IMR-90 (cell line): ENCODE measurements at regions not wholly inside any gene's neighbourhood (a gene's known extent, or its start where the extent isn't known, plus 50 kb on each side); places are given as distances from the start of the nearest gene placed in this dataset.

Experiments used
- ATAC-seq: fragments of 200-7000 bp; cut with Tn5 transposase; 2 replicates; pipeline ENCODE4 v1.9.1; 2020; ENCODE audit warnings: low read depth, mild to moderate bottlenecking, moderate library complexity
- BruUV-seq: library from RNA; stranded (reverse); fragments of 400-500 nt; replicated peaks from 2 replicates; lab custom pipeline; 2021; lab: Mats Ljungman, UMichigan
- CTCF ChIA-PET: fragments of 300-600 bp; formaldehyde crosslinking; extraction: SDS; loops from one replicate; lab custom pipeline; 2021; ENCODE audit warnings: antibody characterized with exemption; lab: Yijun Ruan, JAX
- POLR2A ChIA-PET: fragments of 300-600 bp; sonication (Branson Sonifier 250); formaldehyde crosslinking; loops from one replicate; lab custom pipeline; 2022; ENCODE audit warnings: antibody characterized with exemption; ENCODE audit not compliant: unreplicated experiment; lab: Charles Lee
- DNase-seq: peaks from one replicate; pipeline ENCODE4 v3.0.0; 2013
- H2AFZ ChIP-seq: replicated peaks from 2 replicates; pipeline ENCODE3; 2013; ENCODE audit warnings: low read length, mild to moderate bottlenecking; ENCODE audit not compliant: poor library complexity
- H2AK5ac ChIP-seq: 2 replicates; pipeline ENCODE4 v1.6.1; 2013; ENCODE audit warnings: low read depth, low read length, inconsistent platforms
- H2AK9ac ChIP-seq: replicated peaks from 2 replicates; pipeline ENCODE3; 2013; ENCODE audit warnings: mild to moderate bottlenecking, low read depth, low read length, moderate library complexity; ENCODE audit not compliant: poor library complexity
- H2BK120ac ChIP-seq: 2 replicates; pipeline ENCODE4 v1.6.1; 2013; ENCODE audit warnings: low read depth, low read length, inconsistent platforms
- H2BK15ac ChIP-seq: 3 replicates; pipeline ENCODE4 v1.6.1; 2013; ENCODE audit warnings: low read depth, low read length, inconsistent platforms
- H2BK20ac ChIP-seq: 2 replicates; pipeline ENCODE4 v1.6.1; 2013; ENCODE audit warnings: low read depth, mild to moderate bottlenecking, inconsistent platforms, low read length, moderate library complexity
- H2BK5ac ChIP-seq: 2 replicates; pipeline ENCODE4 v1.6.1; 2013; ENCODE audit warnings: mild to moderate bottlenecking, low read depth, low read length, inconsistent platforms; ENCODE audit not compliant: poor library complexity, severe bottlenecking
- H3K14ac ChIP-seq: replicated peaks from 2 replicates; pipeline ENCODE4 v1.6.1; 2013; ENCODE audit warnings: low read depth, low read length, inconsistent platforms
- H3K18ac ChIP-seq: 2 replicates; pipeline ENCODE4 v1.6.1; 2013; ENCODE audit warnings: low read depth, low read length, control low read depth
- H3K23ac ChIP-seq: 2 replicates; pipeline ENCODE4 v1.6.1; 2013; ENCODE audit warnings: low read depth, low read length, inconsistent platforms
- H3K27ac ChIP-seq: 2 replicates; pipeline ENCODE4 v1.5.1; 2013; ENCODE audit warnings: mild to moderate bottlenecking, control low read depth, low read length; ENCODE audit not compliant: insufficient read depth
- H3K27me3 ChIP-seq: 2 replicates; pipeline ENCODE4 v1.6.1; 2013; ENCODE audit warnings: low read length; ENCODE audit not compliant: control insufficient read depth, insufficient read depth
- H3K36me3 ChIP-seq: 2 replicates; pipeline ENCODE4 v1.6.1; 2013; ENCODE audit warnings: low read length, mixed read lengths; ENCODE audit not compliant: control insufficient read depth, insufficient read depth
- H3K4ac ChIP-seq: 2 replicates; pipeline ENCODE4 v1.6.1; 2013; ENCODE audit warnings: low read depth, low read length, inconsistent platforms
- H3K4me1 ChIP-seq: 2 replicates; pipeline ENCODE4 v1.6.1; 2013; ENCODE audit warnings: low read length, mixed read lengths; ENCODE audit not compliant: control insufficient read depth, insufficient read depth
- H3K4me2 ChIP-seq: 2 replicates; pipeline ENCODE4 v1.6.1; 2013; ENCODE audit warnings: low read depth, mild to moderate bottlenecking, control low read depth, low read length, moderate library complexity
- H3K4me3 ChIP-seq: 2 replicates; pipeline ENCODE4 v1.5.1; 2013; ENCODE audit warnings: low read depth, mild to moderate bottlenecking, control low read depth, low read length, moderate library complexity; ENCODE audit not compliant: insufficient read depth
- H3K56ac ChIP-seq: 2 replicates; pipeline ENCODE4 v1.6.1; 2013; ENCODE audit warnings: low read length, inconsistent platforms; ENCODE audit not compliant: insufficient read depth; ENCODE audit errors: extremely low read depth
- H3K79me1 ChIP-seq, 2 experiments: 2 replicates each; pipeline ENCODE4 v1.6.1; 2013; ENCODE audit warnings: low read length in 2 of 2, inconsistent platforms in 1 of 2, low read depth in 1 of 2
- H3K9ac ChIP-seq: 2 replicates; pipeline ENCODE4 v1.6.1; 2013; ENCODE audit warnings: low read depth, low read length, control low read depth
- H3K9me1 ChIP-seq: 2 replicates; pipeline ENCODE4 v1.6.1; 2013; ENCODE audit warnings: low read length, inconsistent platforms; ENCODE audit not compliant: insufficient read depth
- H3K9me3 ChIP-seq: 2 replicates; pipeline ENCODE4 v1.6.1; 2013; ENCODE audit warnings: low read length; ENCODE audit not compliant: control insufficient read depth, insufficient read depth
- H4K20me1 ChIP-seq: 2 replicates; pipeline ENCODE4 v1.6.1; 2013; ENCODE audit warnings: low read length, inconsistent platforms; ENCODE audit not compliant: insufficient read depth
- H4K5ac ChIP-seq: 2 replicates; pipeline ENCODE4 v1.6.1; 2013; ENCODE audit warnings: mild to moderate bottlenecking, low read depth, low read length, control low read depth
- H4K8ac ChIP-seq, 2 experiments: 2 replicates each; pipeline ENCODE4 v1.6.1; 2013; ENCODE audit warnings: low read depth in 2 of 2, low read length in 2 of 2, control low read depth in 1 of 2, inconsistent platforms in 1 of 2
- H4K91ac ChIP-seq: 2 replicates; pipeline ENCODE4 v1.6.1; 2013; ENCODE audit warnings: low read depth, low read length, inconsistent platforms; ENCODE audit not compliant: insufficient read depth
- CEBPB ChIP-seq: IDR thresholded peaks from 2 replicates; pipeline ENCODE4 v1.6.1; 2012; ENCODE audit warnings: low read depth, low read length, improper control_type of control experiment
- CHD1 ChIP-seq: IDR thresholded peaks from 2 replicates; pipeline ENCODE4 v1.6.1; 2012; ENCODE audit warnings: low read depth, low read length, improper control_type of control experiment
- MAFK ChIP-seq: IDR thresholded peaks from 2 replicates; pipeline ENCODE4 v1.6.1; 2012; ENCODE audit warnings: low read depth, low read length, improper control_type of control experiment
- MAZ ChIP-seq: IDR thresholded peaks from 2 replicates; pipeline ENCODE4 v1.6.1; 2012; ENCODE audit warnings: low read depth, mild to moderate bottlenecking, low read length, improper control_type of control experiment, moderate library complexity, borderline replicate concordance
- POLR2A ChIP-seq: IDR thresholded peaks from 2 replicates; pipeline ENCODE4 v1.6.1; 2012; ENCODE audit warnings: mild to moderate bottlenecking, low read depth, low read length
- RCOR1 ChIP-seq: IDR thresholded peaks from 2 replicates; pipeline ENCODE4 v1.6.1; 2012; ENCODE audit warnings: mild to moderate bottlenecking, low read length, improper control_type of control experiment; ENCODE audit not compliant: insufficient replicate concordance
- SMC3 ChIP-seq: fragments of 150-350 bp; IDR thresholded peaks from 2 replicates; pipeline ENCODE4 v1.6.1; 2016; ENCODE audit warnings: low read depth, mild to moderate bottlenecking, antibody characterized with exemption, low read length, moderate library complexity
- WGBS, 2 experiments: methylation state at CpG; one replicate each; pipeline versions ENCODE4 v1.1.5 to v1.1.7; 2013; ENCODE audit warnings: missing lambda C conversion rate in 2 of 2; ENCODE audit not compliant: insufficient read length in 1 of 2; ENCODE audit errors: extremely low coverage in 2 of 2; 5-methylcytosine and 5-hydroxymethylcytosine counted together
- dilution Hi-C: fragments of 300-500 bp; cut with HindIII; formaldehyde crosslinking; loops from one replicate; pipeline ENCODE4 v1.14.3; 2018; ENCODE audit warnings: low sequenced_read_pairs; ENCODE audit not compliant: unreplicated experiment
- in situ Hi-C: fragments of 300-500 bp; cut with MboI; formaldehyde crosslinking; loops from 3 replicates; pipeline ENCODE4 v1.14.3; 2019; ENCODE audit warnings: low sequenced_read_pairs, inconsistent platforms, mixed read lengths
- intact Hi-C: fragments of 100-400 bp; cut with micrococcal nuclease; formaldehyde crosslinking; loops from 2 replicates; pipeline ENCODE4 v1.10.0; 2022
- TF ChIP-seq, protein P1 (sequence below): conservative IDR thresholded peaks from 2 replicates; pipeline ENCODE4 v1.5.1; 2012; ENCODE audit warnings: mild to moderate bottlenecking, low read depth, low read length, improper control_type of control experiment
- TF ChIP-seq, protein P2 (sequence below): fragments of 150-350 bp; IDR thresholded peaks from 2 replicates; pipeline ENCODE4 v1.6.1; 2016; ENCODE audit warnings: low read depth, mild to moderate bottlenecking, low read length, moderate library complexity, borderline replicate concordance

DNA sequence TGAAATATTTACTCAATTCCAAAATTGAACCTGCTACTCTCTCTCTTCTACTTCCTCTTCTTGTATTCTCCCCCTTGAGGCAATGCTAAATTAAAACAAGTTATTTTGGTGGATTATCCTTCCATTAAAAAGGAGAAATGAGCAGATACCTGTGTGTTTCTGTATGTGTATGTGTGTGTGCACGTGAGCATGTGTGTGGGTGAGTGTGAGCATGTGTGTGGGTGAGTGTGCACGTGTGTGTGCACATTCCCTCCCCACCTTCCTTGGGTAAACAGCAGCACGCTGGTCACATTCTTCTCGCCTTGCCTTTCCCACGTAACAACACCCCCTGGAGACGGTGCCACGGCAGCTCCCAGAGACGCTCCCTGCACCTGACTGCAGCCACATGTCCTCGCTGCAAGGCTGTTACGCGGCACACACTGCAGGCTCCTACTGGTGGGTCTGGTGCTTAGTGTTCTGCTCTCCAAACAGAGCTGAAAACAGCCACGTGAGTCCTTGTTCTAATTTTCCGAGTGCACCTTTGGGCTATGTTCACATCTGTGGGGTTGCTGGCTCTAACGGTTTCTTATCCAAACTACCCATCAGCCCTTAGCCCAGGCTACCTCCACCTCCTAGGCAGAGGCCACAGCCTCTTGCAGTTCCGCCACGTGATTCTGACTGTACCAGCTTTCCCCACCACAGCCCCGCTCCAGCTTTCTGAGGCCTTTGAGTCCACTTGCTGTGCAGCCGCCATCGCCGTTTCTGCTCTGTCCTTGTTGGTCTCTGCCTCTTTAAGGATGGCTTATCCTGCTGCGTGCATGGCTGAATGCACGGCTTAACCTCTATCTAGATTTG, 123.4 kb downstream of the CTTN start:
- 66% methylated on average over 15 of the region's 22 CpGs; no CpG with 5 or more reads in 1 of the 2 experiments for WGBS, 2 experiments
- Histone ChIP-seq H3K4me2 (no peak overlapping the region), H3K27me3 (peaks cover 17% of the 10 kb centered on the region), H2BK5ac (no peak overlapping the region), H3K4me3 (no peak overlapping the region), H2AK5ac (no peak overlapping the region), H3K36me3 (no peaks in the 10 kb centered on the region), H2BK120ac (no peak overlapping the region), H3K56ac (no peak overlapping the region), H3K9me3 (no peaks in the 10 kb centered on the region), H2AK9ac (no peak overlapping the region), H4K20me1 (peaks cover 22% of the 10 kb centered on the region), H3K18ac (no peak overlapping the region), H2BK15ac (no peak overlapping the region), H4K8ac (no peak overlapping the region), H4K91ac (no peak overlapping the region), H3K9ac (no peak overlapping the region), H3K4ac (no peak overlapping the region), H3K4me1 (peaks cover 6% of the 10 kb centered on the region; the same call in 1 of the 2 replicates), H3K9me1 (no peaks in the 10 kb centered on the region), H3K14ac (no peak overlapping the region), H2AFZ (no peak overlapping the region), H3K23ac (no peak overlapping the region), H4K5ac (no peak overlapping the region), H3K27ac (no peak overlapping the region), H2BK20ac (no peak overlapping the region), H3K79me1 (no peaks in the 10 kb centered on the region)
- ChIA-PET POLR2A (no interaction called here), CTCF (no interaction called here)
- BruUV-seq, result no TSS peak
- dilution Hi-C loops, result no loop called here
- in situ Hi-C loops, result no loop called here
- TF ChIP-seq CHD1 (no peak), POLR2A (no peak), RCOR1 (no peak), MAFK (no peak), SMC3 (no peak), MAZ (no peak), CEBPB (no peak)
- TF ChIP-seq, protein P1, sequence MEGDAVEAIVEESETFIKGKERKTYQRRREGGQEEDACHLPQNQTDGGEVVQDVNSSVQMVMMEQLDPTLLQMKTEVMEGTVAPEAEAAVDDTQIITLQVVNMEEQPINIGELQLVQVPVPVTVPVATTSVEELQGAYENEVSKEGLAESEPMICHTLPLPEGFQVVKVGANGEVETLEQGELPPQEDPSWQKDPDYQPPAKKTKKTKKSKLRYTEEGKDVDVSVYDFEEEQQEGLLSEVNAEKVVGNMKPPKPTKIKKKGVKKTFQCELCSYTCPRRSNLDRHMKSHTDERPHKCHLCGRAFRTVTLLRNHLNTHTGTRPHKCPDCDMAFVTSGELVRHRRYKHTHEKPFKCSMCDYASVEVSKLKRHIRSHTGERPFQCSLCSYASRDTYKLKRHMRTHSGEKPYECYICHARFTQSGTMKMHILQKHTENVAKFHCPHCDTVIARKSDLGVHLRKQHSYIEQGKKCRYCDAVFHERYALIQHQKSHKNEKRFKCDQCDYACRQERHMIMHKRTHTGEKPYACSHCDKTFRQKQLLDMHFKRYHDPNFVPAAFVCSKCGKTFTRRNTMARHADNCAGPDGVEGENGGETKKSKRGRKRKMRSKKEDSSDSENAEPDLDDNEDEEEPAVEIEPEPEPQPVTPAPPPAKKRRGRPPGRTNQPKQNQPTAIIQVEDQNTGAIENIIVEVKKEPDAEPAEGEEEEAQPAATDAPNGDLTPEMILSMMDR, result no peak
- TF ChIP-seq, protein P2, sequence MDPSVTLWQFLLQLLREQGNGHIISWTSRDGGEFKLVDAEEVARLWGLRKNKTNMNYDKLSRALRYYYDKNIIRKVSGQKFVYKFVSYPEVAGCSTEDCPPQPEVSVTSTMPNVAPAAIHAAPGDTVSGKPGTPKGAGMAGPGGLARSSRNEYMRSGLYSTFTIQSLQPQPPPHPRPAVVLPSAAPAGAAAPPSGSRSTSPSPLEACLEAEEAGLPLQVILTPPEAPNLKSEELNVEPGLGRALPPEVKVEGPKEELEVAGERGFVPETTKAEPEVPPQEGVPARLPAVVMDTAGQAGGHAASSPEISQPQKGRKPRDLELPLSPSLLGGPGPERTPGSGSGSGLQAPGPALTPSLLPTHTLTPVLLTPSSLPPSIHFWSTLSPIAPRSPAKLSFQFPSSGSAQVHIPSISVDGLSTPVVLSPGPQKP, result no peak
- intact Hi-C loops, result loop anchor here (2.0 to 10.0 kb wide), 3 partner anchors 36 to 77 kb away; no protein-coding TSS in a partner anchor
- DNase-seq (no peak), ATAC-seq (no peak)
